ENCODE measurements at regions not wholly inside any gene's neighbourhood (a gene's known extent, or its start where the extent isn't known, plus 50 kb on each side); places are given as distances from the start of the nearest gene placed in this dataset.

- no peak for DNase-seq (ENCODE audit: low spot score)
- in situ Hi-C loops (cut with MboI; ENCODE audit: low sequenced_read_pairs, unreplicated experiment): no loop called here
- no peak for TF ChIP-seq CTCF (IDR thresholded peaks at IDR 0.05; ENCODE audit: borderline replicate concordance, control extremely low read depth, extremely low read depth, insufficient read depth, missing control alignments)
Measured at GRCh38 chr9:135230817-135231520, 143.5 kb downstream of the OLFM1 start.

DNA sequence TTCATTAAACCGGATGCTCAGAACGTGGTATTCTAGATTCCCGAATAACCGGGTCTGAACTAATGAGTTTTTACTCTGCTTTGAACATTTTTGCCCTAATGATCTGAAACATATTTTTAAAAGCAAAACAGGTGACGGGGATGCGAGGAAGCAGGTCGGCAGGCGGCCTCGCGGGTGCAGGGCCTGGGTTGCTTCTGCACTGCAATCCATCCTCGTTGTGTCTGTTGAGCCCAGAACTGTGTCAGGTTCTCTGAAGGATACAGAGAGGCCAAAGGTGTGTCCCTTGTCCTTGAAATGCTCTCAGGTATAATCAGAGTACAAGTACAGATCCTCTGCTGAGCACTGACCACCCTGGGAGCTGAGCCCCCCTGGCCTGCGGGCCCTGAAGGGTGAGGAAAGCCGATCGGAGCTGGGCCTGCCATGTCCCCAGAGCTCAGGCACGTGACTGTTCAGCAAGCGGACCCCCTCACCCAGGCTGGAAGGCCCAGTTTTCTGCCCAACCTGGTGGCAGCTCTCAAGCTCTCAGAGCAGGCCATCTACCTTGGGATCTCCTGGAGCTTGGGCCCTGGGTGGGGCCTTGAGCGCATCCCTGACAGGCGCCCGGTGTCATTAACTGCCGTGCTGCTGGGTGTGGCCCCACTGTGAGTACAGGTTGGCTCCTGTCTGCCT, 151.8 kb downstream of the OLFM1 start:
- in situ Hi-C loops (cut with MboI; ENCODE audit: low sequenced_read_pairs, unreplicated experiment): no loop called here
- DNase-seq (ENCODE audit: low spot score): no peak
- no peak for TF ChIP-seq CTCF (IDR thresholded peaks at IDR 0.05; ENCODE audit: borderline replicate concordance, control extremely low read depth, extremely low read depth, insufficient read depth, missing control alignments)

DNA sequence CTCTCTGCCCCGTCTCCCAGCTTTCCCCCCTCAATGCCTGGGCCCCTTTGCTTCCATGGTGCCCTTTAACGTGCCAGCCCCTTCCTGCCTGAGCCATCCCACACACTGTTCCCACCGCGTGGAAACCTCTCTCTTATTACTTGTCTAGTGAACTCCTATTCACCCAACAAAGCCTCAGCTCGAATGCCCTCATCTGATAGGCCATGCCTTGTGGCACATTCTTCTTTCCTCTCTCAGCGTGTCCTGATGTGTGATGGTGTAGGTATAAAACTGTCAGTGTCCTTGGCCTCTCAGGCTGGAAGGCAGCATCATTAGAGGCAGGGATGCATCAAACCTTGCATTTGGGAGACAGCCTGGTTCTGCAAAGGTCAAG, 152.3 kb downstream of the OLFM1 start:
- DNase-seq (ENCODE audit: low spot score): no peak
- in situ Hi-C loops (cut with MboI; ENCODE audit: low sequenced_read_pairs, unreplicated experiment): no loop called here
- TF ChIP-seq CTCF (IDR thresholded peaks at IDR 0.05; ENCODE audit: borderline replicate concordance, control extremely low read depth, extremely low read depth, insufficient read depth, missing control alignments): no peak

DNA sequence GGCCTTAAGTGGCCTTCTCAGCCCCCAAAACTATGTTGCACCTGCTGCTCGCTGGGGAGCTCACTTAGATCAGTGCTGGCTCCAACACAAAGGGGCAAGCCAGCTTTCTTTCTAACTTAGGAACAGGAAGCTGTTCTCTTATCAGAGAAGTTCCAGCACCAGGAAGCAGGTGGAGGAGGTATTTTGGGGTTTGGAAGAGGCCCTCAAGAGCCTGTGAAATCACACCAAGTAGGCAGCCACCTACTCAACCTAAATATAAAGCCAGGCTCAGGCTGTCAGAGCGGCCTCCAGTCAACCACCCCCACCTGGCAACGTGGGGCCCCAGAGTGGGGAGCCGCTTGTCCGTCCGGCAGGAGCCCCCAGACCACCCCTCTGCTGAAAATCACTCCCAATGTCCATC, 152.8 kb downstream of the OLFM1 start:
- no peak for DNase-seq (ENCODE audit: low spot score)
- in situ Hi-C loops (cut with MboI; ENCODE audit: low sequenced_read_pairs, unreplicated experiment): no loop called here
- no peak for TF ChIP-seq CTCF (IDR thresholded peaks at IDR 0.05; ENCODE audit: borderline replicate concordance, control extremely low read depth, extremely low read depth, insufficient read depth, missing control alignments)

DNA sequence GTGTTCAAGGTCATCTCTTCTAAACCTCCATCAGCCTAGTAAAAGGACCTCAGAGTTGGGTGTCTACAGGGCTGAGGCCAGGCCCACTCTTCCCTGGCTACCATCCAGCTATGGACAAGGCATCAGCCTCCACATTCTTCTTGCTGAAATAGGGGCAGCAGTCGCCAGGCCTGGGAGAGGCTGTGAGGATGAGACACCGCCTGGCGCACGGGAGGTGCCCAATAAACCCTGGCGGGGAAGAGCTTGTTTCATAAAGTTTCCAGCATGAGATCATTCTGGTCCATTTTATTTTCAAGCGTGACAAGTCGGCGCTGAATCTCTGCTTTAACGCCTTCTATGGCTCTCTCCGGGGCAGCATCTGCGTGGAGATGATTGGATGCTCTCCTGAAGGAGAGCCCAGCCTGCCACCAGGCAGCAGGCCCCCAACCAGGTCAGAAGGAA, 153.4 kb downstream of the OLFM1 start:
- DNase-seq (ENCODE audit: low spot score): no peak
- no peak for TF ChIP-seq CTCF (IDR thresholded peaks at IDR 0.05; ENCODE audit: borderline replicate concordance, control extremely low read depth, extremely low read depth, insufficient read depth, missing control alignments)
- in situ Hi-C loops (cut with MboI; ENCODE audit: low sequenced_read_pairs, unreplicated experiment): no loop called here

DNA sequence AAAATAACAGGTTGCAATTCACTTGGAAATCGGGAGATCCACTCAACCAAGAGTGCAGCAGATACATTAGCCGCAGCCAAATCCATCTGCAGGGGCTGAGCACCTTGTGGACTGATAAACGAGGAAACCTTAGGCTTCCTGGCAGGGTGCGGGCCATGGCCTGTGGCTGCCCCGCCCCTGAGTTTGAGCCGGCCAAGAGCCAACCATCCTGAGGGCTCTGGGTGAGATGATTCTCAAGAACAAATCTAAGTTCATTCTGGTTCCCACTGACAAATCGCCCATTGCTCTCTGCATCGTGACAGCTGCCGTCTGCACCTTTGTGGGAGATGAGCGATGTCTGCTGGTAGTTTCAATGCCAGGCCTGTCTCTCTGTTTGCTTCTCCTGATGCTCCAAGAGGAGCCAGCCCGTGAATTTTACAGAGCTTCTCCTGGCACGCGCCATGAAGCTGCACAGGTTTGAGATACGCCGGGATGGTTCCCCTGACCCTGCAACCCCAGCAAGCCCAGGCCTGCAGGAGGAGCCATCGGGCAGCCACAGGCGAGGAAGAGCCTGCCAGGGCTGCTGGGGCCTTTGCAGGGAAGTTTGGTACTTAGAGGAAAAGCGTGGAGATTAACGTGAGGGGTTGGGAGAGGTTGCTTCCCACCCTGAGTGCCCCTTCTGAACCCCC, 154.0 kb downstream of the OLFM1 start:
- in situ Hi-C loops (cut with MboI; ENCODE audit: low sequenced_read_pairs, unreplicated experiment): no loop called here
- DNase-seq (ENCODE audit: low spot score): no peak
- no peak for TF ChIP-seq CTCF (IDR thresholded peaks at IDR 0.05; ENCODE audit: borderline replicate concordance, control extremely low read depth, extremely low read depth, insufficient read depth, missing control alignments)

All from GM13976 (cell line).